ENCODE measurements at regions not wholly inside any gene's neighbourhood (a gene's known extent, or its start where the extent isn't known, plus 50 kb on each side); places are given as distances from the start of the nearest gene placed in this dataset.

- TF ChIP-seq CTCF (IDR thresholded peaks at IDR 0.05; ENCODE audit: low read depth, low read length) (no peak), MYC (IDR thresholded peaks at IDR 0.05; ENCODE audit: low read depth, low read length) (no peak), POLR2A (IDR thresholded peaks at IDR 0.05; ENCODE audit: extremely low read depth, insufficient read length) (no peak), MAX (IDR thresholded peaks at IDR 0.05; ENCODE audit: low read depth, low read length) (no peak)
Measured at GRCh38 chr5:26737348-26738265, 300.8 kb downstream of the CDH9 start.

All from NB4 (cell line).